ENCODE measurements at regions not wholly inside any gene's neighbourhood (a gene's known extent, or its start where the extent isn't known, plus 50 kb on each side); places are given as distances from the start of the nearest gene placed in this dataset.

DNA sequence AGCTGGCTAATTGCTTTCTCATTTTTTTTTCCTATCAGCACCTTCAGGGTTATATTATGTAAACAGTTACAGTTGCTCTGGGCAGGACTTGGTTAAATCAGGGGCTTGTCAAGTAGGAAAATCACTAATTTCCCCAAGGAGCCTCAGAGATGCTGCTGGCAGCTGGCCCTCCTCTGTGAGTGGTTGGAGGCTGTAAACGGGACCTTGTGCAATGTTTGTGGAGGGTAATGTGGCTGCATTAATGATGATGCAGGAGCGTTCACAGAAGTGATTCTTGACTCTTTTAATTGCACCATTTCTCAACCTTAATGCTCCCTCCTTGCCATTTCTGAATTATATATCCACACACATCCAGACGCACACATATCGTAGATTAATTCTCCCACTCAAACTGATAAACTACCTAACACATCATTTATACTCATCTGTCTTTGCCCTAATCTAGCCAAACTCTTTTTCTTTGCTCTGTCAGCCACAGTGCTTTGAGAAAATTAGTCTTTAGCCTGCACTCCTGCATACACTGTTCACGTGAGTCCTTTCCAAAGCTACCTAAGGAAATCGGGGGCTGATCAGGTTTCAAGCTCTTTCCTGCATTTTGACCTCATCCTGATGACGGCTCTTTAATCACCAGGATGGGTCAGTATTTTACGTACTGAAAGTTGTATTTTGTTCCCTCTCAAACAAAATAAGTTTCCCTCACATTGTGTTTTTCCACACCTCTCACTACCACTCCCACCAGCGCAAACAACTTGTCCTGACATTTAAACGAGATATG lies 154.4 kb upstream of the PIRT start:
- Histone ChIP-seq H3K79me2 (ENCODE audit: low read length) (no peaks in the 10 kb centered on the region), H3K36me3 (ENCODE audit: insufficient read depth, low read length) (no peaks in the 10 kb centered on the region), H3K9me2 (replicated peaks; ENCODE audit: insufficient read depth, low read length) (no peaks in the 10 kb centered on the region), H2AFZ (ENCODE audit: low read length) (no peak overlapping the region), H3K4me1 (ENCODE audit: low read length) (no peaks in the 10 kb centered on the region), H3K4me2 (ENCODE audit: low read depth, low read length, poor library complexity, severe bottlenecking) (no peak overlapping the region), H3K9me3 (ENCODE audit: low read length) (no peaks in the 10 kb centered on the region), H3K9ac (ENCODE audit: low read length) (no peak overlapping the region), H4K20me1 (ENCODE audit: insufficient read depth, low read depth, low read length) (no peaks in the 10 kb centered on the region), H3K4me3 (ENCODE audit: low read length) (no peak overlapping the region), H3K27ac (ENCODE audit: low read length) (no peak overlapping the region), H3K27me3 (ENCODE audit: low read length) (no peaks in the 10 kb centered on the region)
- no peak for DNase-seq

GRCh38 chr17:10987786-10988185 lies 149.9 kb upstream of the PIRT start:
- H3K9me3 ChIP-seq (ENCODE audit: low read length) = no peaks in the 10 kb centered on the region
- H3K27me3 ChIP-seq (ENCODE audit: low read length) = no peaks in the 10 kb centered on the region

DNA sequence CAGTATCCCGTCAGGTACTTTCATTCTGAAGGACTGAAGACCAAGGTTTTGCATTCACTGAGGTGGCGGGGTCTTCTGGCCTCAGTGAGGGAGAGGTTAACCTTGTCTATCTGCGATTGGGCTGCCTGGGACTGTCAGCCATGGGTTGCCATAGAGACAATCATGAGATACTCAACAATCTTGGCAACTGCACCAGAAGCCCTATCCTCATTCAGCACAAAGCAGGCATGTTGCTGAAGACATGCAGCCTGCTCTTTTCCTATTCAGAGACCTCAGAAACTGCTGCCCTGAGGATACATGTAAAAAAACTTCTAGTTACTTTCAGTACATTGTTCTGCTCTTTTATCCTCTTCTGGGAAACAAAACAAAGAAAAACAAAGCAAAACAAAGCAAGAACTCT lies 146.3 kb upstream of the PIRT start:
- Histone ChIP-seq H4K20me1 (ENCODE audit: insufficient read depth, low read depth, low read length) (no peaks in the 10 kb centered on the region), H3K9ac (ENCODE audit: low read length) (no peak overlapping the region), H3K4me1 (ENCODE audit: low read length) (no peaks in the 10 kb centered on the region), H3K27me3 (ENCODE audit: low read length) (no peaks in the 10 kb centered on the region), H3K36me3 (ENCODE audit: insufficient read depth, low read length) (no peaks in the 10 kb centered on the region), H3K4me3 (ENCODE audit: low read length) (no peak overlapping the region), H3K9me2 (replicated peaks; ENCODE audit: insufficient read depth, low read length) (no peaks in the 10 kb centered on the region; the same call in 1 of the 2 replicates), H3K27ac (ENCODE audit: low read length) (no peak overlapping the region), H3K9me3 (ENCODE audit: low read length) (no peaks in the 10 kb centered on the region), H3K79me2 (ENCODE audit: low read length) (no peaks in the 10 kb centered on the region), H3K4me2 (ENCODE audit: low read depth, low read length, poor library complexity, severe bottlenecking) (no peak overlapping the region), H2AFZ (ENCODE audit: low read length) (no peak overlapping the region)
- no peak for DNase-seq

More at GRCh38 chr17:10987786-10988185, 149.9 kb upstream of the PIRT start:
- Histone ChIP-seq H3K27ac (ENCODE audit: low read length) (no peak overlapping the region), H3K36me3 (ENCODE audit: insufficient read depth, low read length) (no peaks in the 10 kb centered on the region), H2AFZ (ENCODE audit: low read length) (no peak overlapping the region), H3K4me2 (ENCODE audit: low read depth, low read length, poor library complexity, severe bottlenecking) (no peak overlapping the region), H3K9me2 (replicated peaks; ENCODE audit: insufficient read depth, low read length) (no peaks in the 10 kb centered on the region; the same call in 1 of the 2 replicates), H3K4me1 (ENCODE audit: low read length) (no peaks in the 10 kb centered on the region), H3K79me2 (ENCODE audit: low read length) (no peaks in the 10 kb centered on the region), H4K20me1 (ENCODE audit: insufficient read depth, low read depth, low read length) (no peaks in the 10 kb centered on the region), H3K9ac (ENCODE audit: low read length) (no peak overlapping the region), H3K4me3 (ENCODE audit: low read length) (no peak overlapping the region)
- DNase-seq = no peak

DNA sequence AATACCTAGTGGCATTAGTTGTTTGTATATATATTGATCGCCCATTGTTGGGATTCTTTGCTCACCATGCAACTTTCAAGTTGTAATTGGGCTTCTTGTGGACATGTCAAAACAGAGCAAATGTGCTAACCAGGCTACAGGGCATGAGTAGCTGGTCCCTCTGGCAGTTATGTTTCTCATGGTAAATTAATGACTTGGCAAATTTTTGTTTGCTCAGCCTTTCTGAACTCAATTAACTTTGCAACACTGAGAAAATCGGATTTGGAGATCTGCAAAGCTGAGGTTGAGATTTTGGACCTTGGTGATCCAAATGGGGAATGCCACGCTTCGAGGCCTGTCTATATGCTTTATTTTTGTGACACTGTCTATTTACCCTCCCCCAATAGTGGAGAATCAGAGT lies 138.5 kb upstream of the PIRT start:
- H3K9me2 ChIP-seq (replicated peaks; ENCODE audit: insufficient read depth, low read length) = no peaks in the 10 kb centered on the region
- H3K27me3 ChIP-seq (ENCODE audit: low read length) = no peaks in the 10 kb centered on the region; the same call in 1 of the 2 replicates
- H3K36me3 ChIP-seq (ENCODE audit: insufficient read depth, low read length) = no peaks in the 10 kb centered on the region
- H3K27ac ChIP-seq (ENCODE audit: low read length) = no peak overlapping the region
- no peaks in the 10 kb centered on the region for H3K4me1 ChIP-seq (ENCODE audit: low read length)
- no peak overlapping the region for H3K4me2 ChIP-seq (ENCODE audit: low read depth, low read length, poor library complexity, severe bottlenecking)
- DNase-seq = no peak
- no peak overlapping the region for H3K4me3 ChIP-seq (ENCODE audit: low read length)
- H3K9ac ChIP-seq (ENCODE audit: low read length) = no peak overlapping the region
- no peaks in the 10 kb centered on the region for H3K9me3 ChIP-seq (ENCODE audit: low read length)
- H4K20me1 ChIP-seq (ENCODE audit: insufficient read depth, low read depth, low read length) = no peaks in the 10 kb centered on the region
- no peaks in the 10 kb centered on the region for H3K79me2 ChIP-seq (ENCODE audit: low read length)
- H2AFZ ChIP-seq (ENCODE audit: low read length) = no peak overlapping the region

DNA sequence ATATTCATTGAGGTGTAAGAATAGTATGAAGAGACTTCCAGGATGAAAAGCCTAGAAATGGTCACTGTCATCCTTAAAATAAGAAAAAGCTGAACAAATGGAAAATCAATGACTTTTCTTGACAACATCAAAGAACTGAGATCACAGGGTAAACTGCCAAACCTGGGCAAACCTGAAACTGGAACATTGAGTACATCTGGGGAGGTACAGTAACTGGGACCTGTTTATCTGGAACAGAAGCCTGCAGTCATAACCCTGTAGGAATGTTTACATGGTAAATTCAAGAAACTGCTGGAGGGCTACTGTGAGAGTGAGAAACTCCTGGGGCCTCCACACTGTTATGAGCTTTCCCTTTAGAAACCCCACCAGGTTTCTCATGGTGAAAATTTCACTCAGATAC lies 130.1 kb upstream of the PIRT start:
- Histone ChIP-seq H3K4me1 (ENCODE audit: low read length) (no peaks in the 10 kb centered on the region), H3K79me2 (ENCODE audit: low read length) (no peaks in the 10 kb centered on the region), H2AFZ (ENCODE audit: low read length) (no peak overlapping the region), H3K4me3 (ENCODE audit: low read length) (no peak overlapping the region), H3K9me2 (replicated peaks; ENCODE audit: insufficient read depth, low read length) (no peaks in the 10 kb centered on the region), H4K20me1 (ENCODE audit: insufficient read depth, low read depth, low read length) (no peaks in the 10 kb centered on the region), H3K4me2 (ENCODE audit: low read depth, low read length, poor library complexity, severe bottlenecking) (no peak overlapping the region), H3K36me3 (ENCODE audit: insufficient read depth, low read length) (no peaks in the 10 kb centered on the region), H3K9me3 (ENCODE audit: low read length) (no peaks in the 10 kb centered on the region), H3K27ac (ENCODE audit: low read length) (no peak overlapping the region), H3K9ac (ENCODE audit: low read length) (no peak overlapping the region), H3K27me3 (ENCODE audit: low read length) (no peaks in the 10 kb centered on the region)
- no peak for DNase-seq

GRCh38 chr17:10956821-10957220 lies 118.9 kb upstream of the PIRT start:
- H4K20me1 ChIP-seq (ENCODE audit: insufficient read depth, low read depth, low read length) = no peaks in the 10 kb centered on the region
- no peaks in the 10 kb centered on the region for H3K79me2 ChIP-seq (ENCODE audit: low read length)
- H3K9me2 ChIP-seq (replicated peaks; ENCODE audit: insufficient read depth, low read length) = 0 out of 2 replicates have a peak, but pooled peaks cover 3% of the 10 kb centered on the region
- no peaks in the 10 kb centered on the region for H3K36me3 ChIP-seq (ENCODE audit: insufficient read depth, low read length)
- H3K9me3 ChIP-seq (ENCODE audit: low read length) = no peaks in the 10 kb centered on the region
- no peak overlapping the region for H3K27ac ChIP-seq (ENCODE audit: low read length)
- no peak overlapping the region for H3K9ac ChIP-seq (ENCODE audit: low read length)
- H2AFZ ChIP-seq (ENCODE audit: low read length) = no peak overlapping the region
- H3K4me1 ChIP-seq (ENCODE audit: low read length) = no peaks in the 10 kb centered on the region
- no peaks in the 10 kb centered on the region for H3K27me3 ChIP-seq (ENCODE audit: low read length)
- H3K4me2 ChIP-seq (ENCODE audit: low read depth, low read length, poor library complexity, severe bottlenecking) = no peak overlapping the region
- no peak overlapping the region for H3K4me3 ChIP-seq (ENCODE audit: low read length)
- no peak for DNase-seq

DNA sequence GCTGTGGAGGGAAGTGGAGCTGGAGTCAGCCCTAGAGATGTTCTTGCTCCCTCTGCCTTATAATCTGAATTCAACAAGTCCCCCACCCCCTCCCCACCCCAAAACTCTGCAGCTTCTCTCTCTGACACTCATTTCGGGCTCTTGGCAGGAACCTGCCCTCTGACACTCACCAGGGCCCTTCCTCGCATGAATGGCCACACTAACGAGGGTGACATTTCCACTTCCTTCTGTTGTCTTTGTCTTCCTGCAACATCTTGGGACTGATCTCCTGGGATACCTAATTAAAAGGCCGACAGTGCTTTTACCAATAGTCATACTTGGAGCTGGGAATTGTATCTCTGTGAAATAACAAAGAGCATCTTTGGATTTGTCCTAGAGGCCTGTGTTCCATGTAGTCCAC lies 106.9 kb upstream of the PIRT start:
- no peaks in the 10 kb centered on the region for H3K4me1 ChIP-seq (ENCODE audit: low read length)
- no peak for DNase-seq

DNA sequence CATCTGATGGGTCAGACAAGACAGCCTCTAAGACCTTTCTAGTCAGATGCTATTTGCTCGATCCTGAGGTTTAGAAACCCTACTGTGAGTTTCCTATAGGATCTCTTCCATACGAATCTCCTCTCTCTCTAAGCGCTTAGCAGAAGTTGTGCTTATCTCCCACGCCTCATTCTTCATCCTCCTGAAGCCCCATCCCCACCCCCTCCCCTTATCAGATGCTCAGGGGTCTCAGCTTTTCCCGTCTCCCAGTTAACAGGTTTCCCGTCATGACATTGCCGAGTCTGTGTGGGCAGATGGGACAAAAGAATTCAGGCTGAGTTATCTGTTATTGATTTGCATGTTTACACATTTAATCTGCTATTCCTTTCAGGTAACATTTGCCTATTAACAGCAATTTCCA lies 99.0 kb upstream of the PIRT start:
- Histone ChIP-seq H3K9me2 (replicated peaks; ENCODE audit: insufficient read depth, low read length) (no peaks in the 10 kb centered on the region), H3K4me3 (ENCODE audit: low read length) (no peak overlapping the region), H2AFZ (ENCODE audit: low read length) (no peak overlapping the region), H3K4me2 (ENCODE audit: low read depth, low read length, poor library complexity, severe bottlenecking) (no peak overlapping the region), H3K4me1 (ENCODE audit: low read length) (no peaks in the 10 kb centered on the region), H3K27me3 (ENCODE audit: low read length) (no peaks in the 10 kb centered on the region), H3K36me3 (ENCODE audit: insufficient read depth, low read length) (no peaks in the 10 kb centered on the region), H3K27ac (ENCODE audit: low read length) (no peak overlapping the region), H3K9ac (ENCODE audit: low read length) (no peak overlapping the region), H3K79me2 (ENCODE audit: low read length) (no peaks in the 10 kb centered on the region), H4K20me1 (ENCODE audit: insufficient read depth, low read depth, low read length) (no peaks in the 10 kb centered on the region), H3K9me3 (ENCODE audit: low read length) (no peaks in the 10 kb centered on the region)
- no peak for DNase-seq

More for the DNA sequence above, 106.9 kb upstream of the PIRT start:
- Histone ChIP-seq H3K9me3 (ENCODE audit: low read length) (no peaks in the 10 kb centered on the region), H3K9me2 (replicated peaks; ENCODE audit: insufficient read depth, low read length) (no peaks in the 10 kb centered on the region), H3K36me3 (ENCODE audit: insufficient read depth, low read length) (no peaks in the 10 kb centered on the region), H2AFZ (ENCODE audit: low read length) (no peak overlapping the region), H3K9ac (ENCODE audit: low read length) (no peak overlapping the region), H3K4me2 (ENCODE audit: low read depth, low read length, poor library complexity, severe bottlenecking) (no peak overlapping the region), H3K4me3 (ENCODE audit: low read length) (no peak overlapping the region), H3K27me3 (ENCODE audit: low read length) (no peaks in the 10 kb centered on the region; the same call in 1 of the 2 replicates), H3K27ac (ENCODE audit: low read length) (no peak overlapping the region), H3K79me2 (ENCODE audit: low read length) (no peaks in the 10 kb centered on the region), H4K20me1 (ENCODE audit: insufficient read depth, low read depth, low read length) (no peaks in the 10 kb centered on the region)

Data from Karpas-422 (cell line).